BJ (cell line): ENCODE measurements at regions not wholly inside any gene's neighbourhood (a gene's known extent, or its start where the extent isn't known, plus 50 kb on each side); places are given as distances from the start of the nearest gene placed in this dataset.

Source experiments
- CTCF ChIA-PET: fragments of 350-600 bp; formaldehyde crosslinking; extraction: SDS; loops from one replicate; lab custom pipeline; 2021; ENCODE audit warnings: antibody characterized with exemption, inconsistent platforms; lab: Yijun Ruan, JAX
- POLR2A ChIA-PET: fragments of 300-600 bp; sonication (Branson Sonifier 250); formaldehyde crosslinking; extraction: SDS; loops from one replicate; lab custom pipeline; 2021; ENCODE audit warnings: antibody characterized with exemption; lab: Charles Lee
- DNase-seq: peaks from one replicate; pipeline ENCODE4 v3.0.0-alpha.2; 2011; ENCODE audit warnings: low read depth
- H3K27me3 ChIP-seq: 2 replicates; pipeline ENCODE4 v1.6.0; 2011; ENCODE audit warnings: low read length; ENCODE audit not compliant: control insufficient read depth, insufficient read depth
- H3K36me3 ChIP-seq: 2 replicates; pipeline ENCODE4 v1.5.1; 2011; ENCODE audit warnings: low read length; ENCODE audit not compliant: control insufficient read depth, insufficient read depth
- H3K4me3 ChIP-seq: 2 replicates; pipeline ENCODE4 v1.5.1; 2011; ENCODE audit warnings: low read depth, mild to moderate bottlenecking, control low read depth, low read length
- TF ChIP-seq, protein P1 (sequence below): IDR thresholded peaks from 2 replicates; pipeline ENCODE4 v1.5.1; 2011; ENCODE audit warnings: low read depth, mild to moderate bottlenecking, control low read depth, inconsistent platforms, low read length, moderate library complexity; ENCODE audit not compliant: insufficient read depth

DNA sequence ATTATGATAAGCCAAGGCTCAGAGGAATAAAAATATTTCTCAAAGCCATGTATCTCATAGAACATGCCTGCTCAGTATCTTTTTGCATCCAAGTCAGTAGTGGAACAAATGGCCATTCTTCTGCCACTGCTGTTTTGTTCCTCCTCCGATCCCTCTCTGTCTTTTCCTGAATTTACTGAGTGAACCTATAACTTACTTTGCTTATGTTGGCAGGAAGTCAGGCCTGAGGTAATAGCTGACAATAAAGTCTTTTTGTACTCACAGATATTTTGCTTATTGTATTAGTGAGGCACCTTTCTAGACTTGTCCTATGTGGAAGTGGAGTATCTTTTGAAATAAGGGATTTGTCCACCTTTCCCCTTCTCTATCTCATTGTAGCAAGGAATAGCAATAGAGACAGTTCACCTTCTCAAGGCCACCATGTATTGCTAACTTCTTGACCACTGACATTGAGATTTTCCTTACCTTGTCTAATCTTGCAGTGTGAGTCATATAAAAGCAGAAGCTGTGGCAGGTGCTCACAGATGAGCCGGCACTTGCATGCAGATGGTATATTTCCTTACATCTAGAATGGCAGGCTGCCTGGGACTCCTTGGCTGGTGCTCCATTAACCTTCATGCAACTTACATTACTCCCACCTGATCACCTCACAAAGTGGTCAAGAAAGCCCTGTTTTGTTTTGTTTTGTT, 68.2 kb downstream of the AGTR2 start:
- ChIA-PET CTCF (no interaction called here), POLR2A (no interaction called here)

DNA sequence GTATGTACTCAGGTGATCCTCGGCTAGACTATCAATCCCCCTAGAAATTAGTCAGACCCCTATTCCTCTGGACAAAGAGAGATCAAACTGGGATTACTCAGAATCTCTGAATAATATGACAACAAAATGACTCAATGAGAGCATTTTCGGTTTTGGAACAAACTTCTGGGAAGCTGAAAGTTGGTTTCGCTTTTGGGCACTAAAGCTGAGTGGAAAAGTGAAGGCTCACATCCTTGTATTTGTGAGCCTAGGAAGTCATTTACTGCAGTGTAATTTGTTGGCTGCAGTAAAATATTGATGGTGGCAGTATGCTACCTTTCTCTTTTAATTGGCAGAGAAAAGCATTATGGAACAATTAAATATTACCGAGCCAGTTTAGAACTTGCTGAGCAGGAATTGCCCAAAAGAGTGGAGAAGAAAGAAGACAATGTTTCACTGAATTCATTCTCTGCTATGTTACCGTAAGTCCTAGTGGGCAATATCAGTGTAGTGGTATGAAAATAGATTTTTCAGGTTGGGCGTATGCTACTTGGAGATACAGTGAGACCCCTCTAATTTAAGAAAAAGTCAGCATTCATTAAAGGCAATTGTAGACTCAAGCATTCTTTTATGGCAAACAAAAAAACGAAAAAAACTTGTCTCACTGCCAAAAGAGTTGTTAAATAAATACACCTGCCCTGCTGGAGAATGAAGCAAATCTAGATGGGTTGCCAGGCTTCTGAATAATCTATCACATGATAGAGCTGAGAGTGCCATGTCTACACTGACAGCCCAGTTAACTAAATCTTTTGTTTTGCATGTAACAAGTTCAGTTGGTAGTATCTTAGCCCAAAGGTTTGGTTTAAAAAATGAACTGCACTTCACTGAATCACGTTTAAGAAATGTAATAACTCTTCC, 69.6 kb downstream of the AGTR2 start:
- DNase-seq: no peak
- Histone ChIP-seq H3K27me3 (no peaks in the 10 kb centered on the region), H3K36me3 (no peaks in the 10 kb centered on the region), H3K4me3 (no peak overlapping the region)
- CTCF ChIA-PET: no interaction called here
- TF ChIP-seq, protein P1, sequence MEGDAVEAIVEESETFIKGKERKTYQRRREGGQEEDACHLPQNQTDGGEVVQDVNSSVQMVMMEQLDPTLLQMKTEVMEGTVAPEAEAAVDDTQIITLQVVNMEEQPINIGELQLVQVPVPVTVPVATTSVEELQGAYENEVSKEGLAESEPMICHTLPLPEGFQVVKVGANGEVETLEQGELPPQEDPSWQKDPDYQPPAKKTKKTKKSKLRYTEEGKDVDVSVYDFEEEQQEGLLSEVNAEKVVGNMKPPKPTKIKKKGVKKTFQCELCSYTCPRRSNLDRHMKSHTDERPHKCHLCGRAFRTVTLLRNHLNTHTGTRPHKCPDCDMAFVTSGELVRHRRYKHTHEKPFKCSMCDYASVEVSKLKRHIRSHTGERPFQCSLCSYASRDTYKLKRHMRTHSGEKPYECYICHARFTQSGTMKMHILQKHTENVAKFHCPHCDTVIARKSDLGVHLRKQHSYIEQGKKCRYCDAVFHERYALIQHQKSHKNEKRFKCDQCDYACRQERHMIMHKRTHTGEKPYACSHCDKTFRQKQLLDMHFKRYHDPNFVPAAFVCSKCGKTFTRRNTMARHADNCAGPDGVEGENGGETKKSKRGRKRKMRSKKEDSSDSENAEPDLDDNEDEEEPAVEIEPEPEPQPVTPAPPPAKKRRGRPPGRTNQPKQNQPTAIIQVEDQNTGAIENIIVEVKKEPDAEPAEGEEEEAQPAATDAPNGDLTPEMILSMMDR: no peak
- POLR2A ChIA-PET: no interaction called here

More for the DNA sequence above, 68.2 kb downstream of the AGTR2 start:
- H3K36me3 ChIP-seq: no peaks in the 10 kb centered on the region
- no peak overlapping the region for H3K4me3 ChIP-seq
- no peaks in the 10 kb centered on the region for H3K27me3 ChIP-seq
- no peak for DNase-seq
- TF ChIP-seq, protein P1: no peak

DNA sequence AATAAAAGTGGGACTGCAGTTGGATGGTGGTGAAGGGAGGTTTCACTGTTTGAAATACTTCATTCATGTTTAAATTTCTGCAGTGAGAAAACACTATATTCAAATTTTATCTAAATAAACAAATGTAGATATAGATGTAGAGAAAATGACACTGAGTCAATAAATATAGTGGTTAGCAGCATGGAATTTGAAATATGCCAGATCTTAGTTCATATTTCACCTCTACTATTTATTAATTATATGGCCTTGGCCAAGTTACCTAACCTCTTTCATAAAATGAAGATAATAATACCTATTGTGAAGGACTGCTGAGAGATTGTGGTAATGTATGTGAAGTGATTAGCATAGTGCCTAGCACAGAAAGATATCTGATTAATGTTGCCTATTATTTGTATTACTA, 70.5 kb downstream of the AGTR2 start:
- TF ChIP-seq, protein P1: no peak
- no peak for DNase-seq
- Histone ChIP-seq H3K36me3 (no peaks in the 10 kb centered on the region), H3K4me3 (no peak overlapping the region), H3K27me3 (no peaks in the 10 kb centered on the region)
- CTCF ChIA-PET: no interaction called here
- POLR2A ChIA-PET: no interaction called here

DNA sequence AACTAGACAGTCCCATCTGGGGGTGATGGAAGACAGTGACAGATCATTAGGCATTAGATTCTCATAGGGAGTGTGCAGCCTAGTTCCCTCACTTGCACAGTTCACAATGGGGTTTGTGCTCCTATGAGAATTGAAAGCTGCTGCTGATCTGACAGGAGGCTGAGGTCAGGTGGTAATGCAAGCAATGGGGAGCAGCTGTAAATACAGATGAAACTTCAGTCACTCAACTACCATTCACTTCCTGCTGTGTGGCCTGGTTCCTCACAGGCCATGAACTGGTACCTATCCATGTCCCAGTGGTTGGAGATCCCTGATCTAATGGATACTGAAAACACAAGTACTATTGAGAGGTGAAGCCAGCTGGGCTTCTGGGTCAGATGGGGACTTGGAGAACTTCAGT, 72.5 kb downstream of the AGTR2 start:
- DNase-seq: no peak
- Histone ChIP-seq H3K27me3 (no peaks in the 10 kb centered on the region), H3K36me3 (no peaks in the 10 kb centered on the region), H3K4me3 (no peak overlapping the region)
- CTCF ChIA-PET: no interaction called here
- POLR2A ChIA-PET: no interaction called here
- TF ChIP-seq, protein P1: no peak

DNA sequence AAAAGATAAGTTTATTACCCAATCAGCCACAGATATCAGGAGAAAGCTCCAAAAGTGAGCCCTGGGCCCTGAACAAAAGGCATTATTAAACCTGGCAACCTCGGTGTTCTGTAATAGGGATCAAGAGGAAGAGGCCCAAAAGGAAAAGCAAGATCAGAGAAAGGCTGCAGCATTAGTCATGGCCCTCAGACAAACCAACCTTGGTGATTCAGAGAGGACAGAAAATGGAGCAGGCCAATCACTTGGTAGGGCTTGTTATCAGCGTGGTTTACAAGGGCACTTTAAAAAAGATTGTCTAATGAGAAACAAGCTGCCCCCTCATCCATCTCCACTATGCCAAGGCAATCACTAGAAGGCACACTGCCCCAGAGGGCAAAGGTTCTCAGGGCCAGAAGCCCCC, 75.7 kb downstream of the AGTR2 start:
- no peaks in the 10 kb centered on the region for H3K27me3 ChIP-seq
- CTCF ChIA-PET: no interaction called here
- POLR2A ChIA-PET: no interaction called here
- H3K36me3 ChIP-seq: no peaks in the 10 kb centered on the region
- no peak overlapping the region for H3K4me3 ChIP-seq
- no peak for DNase-seq
- TF ChIP-seq, protein P1: no peak
